Hepatocyte (in vitro differentiated cells): ENCODE measurements at regions not wholly inside any gene's neighbourhood (a gene's known extent, or its start where the extent isn't known, plus 50 kb on each side); places are given as distances from the start of the nearest gene placed in this dataset.

ENCODE experiments used
- CTCF ChIP-seq: fragments of 200-600 bp; sonication (generic); IDR thresholded peaks from 2 replicates; pipeline ENCODE4 v1.5.1; 2016; ENCODE audit warnings: antibody characterized with exemption, mild to moderate bottlenecking; ENCODE audit not compliant: poor library complexity
- EZH2 ChIP-seq: fragments of 200-600 bp; sonication (generic); IDR thresholded peaks from 2 replicates; pipeline ENCODE4 v1.6.1; 2016; ENCODE audit warnings: antibody characterized with exemption, mild to moderate bottlenecking, borderline replicate concordance
- EZH2phosphoT487 ChIP-seq: fragments of 200-600 bp; sonication (generic); IDR thresholded peaks from one replicate; pipeline ENCODE4 v1.6.1; 2018; ENCODE audit warnings: antibody characterized with exemption, mild to moderate bottlenecking, low read depth, moderate library complexity; ENCODE audit not compliant: unreplicated experiment, severe bottlenecking

GRCh38 chr1:69223156-69223555 is 344.6 kb upstream of the LRRC7 start:
- TF ChIP-seq CTCF: no peak
- no peak for TF ChIP-seq EZH2
- no peak for TF ChIP-seq EZH2phosphoT487
